GM12891 (cell line): ENCODE measurements at regions not wholly inside any gene's neighbourhood (a gene's known extent, or its start where the extent isn't known, plus 50 kb on each side); places are given as distances from the start of the nearest gene placed in this dataset.

Source experiments
- POLR2A ChIP-seq: IDR thresholded peaks from 2 replicates; pipeline ENCODE4 v1.6.1; 2011; ENCODE audit warnings: low read depth, low read length, control low read depth
- POLR2AphosphoS5 ChIP-seq: IDR thresholded peaks from 2 replicates; pipeline ENCODE4 v1.6.1; 2011; ENCODE audit warnings: low read depth, low read length, control low read depth
- TAF1 ChIP-seq: IDR thresholded peaks from 2 replicates; pipeline ENCODE4 v1.6.1; 2011; ENCODE audit warnings: low read depth, low read length, control low read depth

GRCh38 chr12:92549516-92549915, 153.3 kb upstream of the PLEKHG7 start:
- TF ChIP-seq TAF1 (no peak), POLR2AphosphoS5 (no peak), POLR2A (no peak)
